Activated CD4-positive, alpha-beta T cell treated with anti-CD3 and anti-CD28 coated beads for 24 hours (primary cell): ENCODE measurements at regions not wholly inside any gene's neighbourhood (a gene's known extent, or its start where the extent isn't known, plus 50 kb on each side); places are given as distances from the start of the nearest gene placed in this dataset.

ENCODE experiments used
- DNase-seq, 2 donors: peaks; one replicate each; pipeline ENCODE4 v3.0.0-alpha.2; 2020; ENCODE audit warnings: low read depth in 2 of 2

GRCh38 chr14:101706509-101707067, 54.9 kb upstream of the PPP2R5C start:
- DNase-seq: no peak

DNA sequence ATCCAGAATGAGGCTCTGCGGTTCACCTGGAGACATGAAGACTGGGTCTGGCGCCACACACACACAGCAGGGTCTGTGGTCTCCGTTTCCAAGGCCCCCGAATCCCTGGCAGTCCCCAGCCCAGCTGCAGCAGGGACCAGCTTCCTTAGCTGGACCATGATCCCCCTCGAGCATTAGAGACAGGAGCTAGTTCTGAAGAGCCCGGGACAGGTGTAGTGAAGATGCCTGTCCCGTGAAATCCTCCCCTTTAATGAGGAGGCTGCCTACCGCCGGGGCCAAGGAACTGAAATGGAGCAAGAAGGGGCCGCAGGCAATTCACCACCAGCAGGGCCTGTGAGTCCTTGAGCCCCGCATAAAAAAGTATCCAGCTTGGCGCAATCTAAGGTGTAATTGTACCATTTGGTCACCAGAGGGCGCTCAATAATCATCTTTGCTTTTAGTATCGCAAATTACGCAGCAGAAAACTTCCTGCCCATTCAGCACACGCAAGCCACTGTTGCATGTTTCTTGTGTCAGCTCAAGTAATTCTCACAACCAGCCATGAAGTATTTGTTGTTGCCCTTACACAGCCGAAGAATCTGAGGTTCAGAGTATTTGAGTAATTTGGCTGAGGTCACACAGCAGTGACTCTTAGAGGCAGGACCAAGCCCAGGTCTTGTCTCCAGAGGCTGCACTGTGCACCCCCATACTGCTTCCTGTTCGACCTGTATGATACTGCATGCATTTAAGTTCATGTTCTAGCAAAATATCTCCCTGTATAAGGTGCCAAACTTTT, 54.3 kb upstream of the PPP2R5C start:
- peak in 1 of 2 donors; percentile 59 for DNase-seq

DNA sequence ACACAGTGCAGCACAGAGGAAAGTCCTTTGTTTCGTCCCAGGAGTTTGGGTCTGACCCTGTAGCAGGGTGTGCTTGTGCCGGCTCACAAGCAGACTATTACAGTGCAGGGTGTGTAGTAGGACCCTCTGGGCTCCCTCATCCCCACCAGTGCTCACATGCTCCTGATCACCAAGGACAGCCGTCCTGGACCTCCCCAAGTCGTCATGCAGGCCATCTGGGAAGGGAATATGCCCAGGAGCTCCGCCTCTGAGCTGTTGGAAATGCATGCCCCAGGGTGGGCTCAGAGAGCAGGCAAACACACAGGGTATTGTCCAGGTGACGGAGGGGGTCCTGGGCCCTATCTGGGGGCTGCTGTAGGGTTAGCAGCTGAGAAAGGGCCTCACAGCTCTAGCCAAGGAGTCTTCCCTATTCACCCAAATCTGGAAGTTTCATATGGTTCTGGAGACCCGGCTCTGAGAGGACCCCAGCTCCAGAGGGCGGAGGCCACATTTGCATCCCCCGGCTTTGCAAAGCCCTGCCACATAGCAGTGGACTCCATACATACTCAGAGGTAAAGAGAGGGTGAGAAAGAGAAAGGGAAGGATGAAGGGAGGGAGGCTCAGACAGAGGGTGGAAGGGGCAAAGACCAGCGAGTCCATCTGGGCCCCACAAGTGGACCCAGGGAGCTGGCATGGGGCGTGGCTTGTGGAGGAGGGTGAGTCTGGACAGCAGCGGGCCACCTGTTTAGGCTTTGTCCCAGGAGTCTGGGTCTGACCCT, 53.5 kb upstream of the PPP2R5C start:
- DNase-seq: no peak

DNA sequence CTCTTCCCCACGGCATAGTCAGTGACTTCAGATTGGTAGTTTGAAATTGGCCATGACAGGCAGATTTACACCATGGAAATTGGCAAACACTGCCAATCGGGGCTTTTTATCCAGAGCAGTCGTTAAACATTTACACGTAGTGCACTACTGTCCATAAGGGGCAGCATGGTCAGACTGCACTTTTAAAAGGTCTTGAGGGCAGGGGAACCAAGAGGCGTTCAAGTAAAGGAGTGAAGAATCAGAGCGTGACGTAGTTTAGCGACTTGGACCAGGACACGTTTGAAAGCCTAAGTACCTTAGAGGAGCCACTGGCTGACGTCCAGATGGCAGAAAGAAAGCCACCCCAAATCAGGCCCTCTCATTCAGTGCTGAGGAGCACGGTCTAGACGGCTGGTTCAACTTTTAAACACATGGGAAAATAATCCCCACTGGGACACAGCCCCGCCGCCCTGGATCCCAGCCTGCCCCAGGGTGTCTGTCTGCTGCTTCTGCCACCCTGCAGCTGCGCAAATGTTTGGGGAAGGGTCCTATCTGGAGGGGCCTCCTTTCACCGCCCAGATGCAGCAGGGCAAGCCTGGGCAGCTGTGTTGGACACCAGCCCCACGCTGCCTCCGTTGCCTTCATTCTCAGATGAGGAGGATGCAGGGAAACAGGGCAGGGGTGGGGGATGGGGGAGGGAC, 52.5 kb upstream of the PPP2R5C start:
- no peak for DNase-seq

- DNase-seq: no peak
Observed at GRCh38 chr14:101709533-101709881, 52.0 kb upstream of the PPP2R5C start.

- no peak for DNase-seq
Observed at GRCh38 chr14:101709962-101710931, 51.3 kb upstream of the PPP2R5C start.

GRCh38 chr14:101711041-101711856, 50.3 kb upstream of the PPP2R5C start:
- no peak for DNase-seq
